GM13976 (cell line): ENCODE measurements at regions not wholly inside any gene's neighbourhood (a gene's known extent, or its start where the extent isn't known, plus 50 kb on each side); places are given as distances from the start of the nearest gene placed in this dataset.

Experiments used
- DNase-seq: peaks from one replicate; pipeline ENCODE4 v3.0.0; 2012; ENCODE audit warnings: low spot score
- in situ Hi-C: fragments of 300-500 bp; cut with MboI; formaldehyde crosslinking; loops from one replicate; pipeline ENCODE4 v1.12.0; 2022; ENCODE audit warnings: low sequenced_read_pairs, mixed read lengths, inconsistent platforms; ENCODE audit not compliant: unreplicated experiment
- TF ChIP-seq, protein P1 (sequence below): IDR thresholded peaks from 2 replicates; pipeline ENCODE4 v1.5.1; 2012; ENCODE audit warnings: borderline replicate concordance, mild to moderate bottlenecking; ENCODE audit not compliant: insufficient read depth; ENCODE audit errors: extremely low read depth, missing control alignments, control extremely low read depth

DNA sequence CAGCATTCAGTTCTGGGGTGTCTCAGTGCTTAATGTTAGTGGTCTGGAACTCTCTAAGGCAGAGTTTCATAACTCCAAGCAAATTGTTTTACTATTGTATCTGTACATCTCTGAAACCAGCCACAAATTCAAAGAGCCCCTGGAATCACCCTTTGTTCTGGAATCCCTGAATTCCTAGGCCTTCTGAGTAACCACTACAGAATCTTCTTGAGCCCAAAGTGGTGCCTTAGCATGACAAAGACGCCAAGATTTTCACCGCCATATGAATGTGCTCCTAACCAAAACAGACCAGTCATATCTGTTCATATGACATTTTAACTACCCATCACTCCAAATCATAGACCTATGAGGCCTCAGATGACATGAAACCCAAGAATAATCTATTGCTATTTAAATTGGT lies 668.1 kb downstream of the EPHA4 start:
- no peak for DNase-seq
- TF ChIP-seq, protein P1, sequence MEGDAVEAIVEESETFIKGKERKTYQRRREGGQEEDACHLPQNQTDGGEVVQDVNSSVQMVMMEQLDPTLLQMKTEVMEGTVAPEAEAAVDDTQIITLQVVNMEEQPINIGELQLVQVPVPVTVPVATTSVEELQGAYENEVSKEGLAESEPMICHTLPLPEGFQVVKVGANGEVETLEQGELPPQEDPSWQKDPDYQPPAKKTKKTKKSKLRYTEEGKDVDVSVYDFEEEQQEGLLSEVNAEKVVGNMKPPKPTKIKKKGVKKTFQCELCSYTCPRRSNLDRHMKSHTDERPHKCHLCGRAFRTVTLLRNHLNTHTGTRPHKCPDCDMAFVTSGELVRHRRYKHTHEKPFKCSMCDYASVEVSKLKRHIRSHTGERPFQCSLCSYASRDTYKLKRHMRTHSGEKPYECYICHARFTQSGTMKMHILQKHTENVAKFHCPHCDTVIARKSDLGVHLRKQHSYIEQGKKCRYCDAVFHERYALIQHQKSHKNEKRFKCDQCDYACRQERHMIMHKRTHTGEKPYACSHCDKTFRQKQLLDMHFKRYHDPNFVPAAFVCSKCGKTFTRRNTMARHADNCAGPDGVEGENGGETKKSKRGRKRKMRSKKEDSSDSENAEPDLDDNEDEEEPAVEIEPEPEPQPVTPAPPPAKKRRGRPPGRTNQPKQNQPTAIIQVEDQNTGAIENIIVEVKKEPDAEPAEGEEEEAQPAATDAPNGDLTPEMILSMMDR = no peak
- in situ Hi-C loops = no loop called here

DNA sequence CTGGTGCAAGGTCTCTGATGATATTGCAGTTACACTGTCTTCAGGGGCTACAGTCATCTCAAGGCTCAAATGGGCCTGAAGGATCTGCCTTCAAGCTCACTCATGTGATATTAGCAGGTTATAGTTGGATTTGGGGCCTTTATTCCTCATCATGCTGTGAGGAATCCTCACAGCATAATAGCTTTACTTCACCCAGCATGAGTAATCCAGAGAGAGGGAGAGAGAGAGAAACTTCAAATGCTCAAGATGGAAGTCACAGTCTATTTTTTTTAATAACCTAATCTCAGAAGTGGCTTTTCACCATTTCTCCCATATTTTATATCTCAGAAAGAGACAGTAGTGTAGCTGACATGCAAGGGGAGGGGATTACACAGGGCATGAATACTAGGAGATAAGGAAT lies 658.7 kb downstream of the EPHA4 start:
- DNase-seq = no peak
- in situ Hi-C loops = no loop called here
- TF ChIP-seq, protein P1 = no peak

DNA sequence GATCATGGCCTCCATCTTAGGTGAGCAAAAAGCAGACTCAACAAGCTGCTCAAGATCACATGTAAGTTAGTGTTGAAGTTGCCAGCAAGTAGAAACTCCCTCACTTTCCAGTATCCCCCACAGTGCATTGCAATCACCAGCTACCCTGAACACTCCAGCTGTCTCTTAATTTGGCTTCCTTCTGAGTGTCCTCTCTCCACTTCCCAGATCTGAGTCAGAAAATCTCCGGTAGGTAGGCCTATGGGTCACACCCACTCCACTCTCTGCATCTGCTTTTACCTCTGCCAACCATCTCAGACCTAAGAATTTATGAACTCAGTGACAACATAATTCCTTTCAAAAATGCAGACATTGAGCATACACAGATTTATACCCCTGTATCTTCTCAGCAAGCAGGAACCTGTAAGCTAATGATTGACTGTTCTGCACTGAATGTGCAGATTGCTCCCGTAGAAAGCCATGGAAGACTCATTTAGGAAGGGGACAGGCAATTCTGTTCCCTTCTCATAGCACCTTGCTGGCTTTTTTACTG lies 656.9 kb downstream of the EPHA4 start:
- DNase-seq = no peak
- TF ChIP-seq, protein P1 = no peak
- in situ Hi-C loops = no loop called here

DNA sequence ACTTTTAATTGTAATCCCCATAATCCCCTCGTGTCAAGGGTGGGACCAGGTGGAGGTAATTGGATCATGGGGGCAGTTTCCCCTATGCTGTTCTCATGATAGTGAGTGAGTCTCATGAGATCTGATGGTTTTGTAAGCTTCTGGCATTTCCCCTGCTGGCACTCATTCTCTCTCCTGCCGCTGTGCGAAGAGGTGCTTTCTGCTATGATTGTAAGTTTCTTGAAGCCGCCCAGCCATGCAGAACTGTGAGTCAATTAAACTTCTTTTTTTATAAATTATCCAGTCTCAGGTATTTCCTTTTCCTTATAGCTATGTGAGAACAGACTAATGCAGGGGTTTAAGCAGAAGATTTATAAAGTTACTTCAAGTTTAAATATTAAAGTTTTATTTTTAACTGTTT lies 655.2 kb downstream of the EPHA4 start:
- DNase-seq = no peak
- TF ChIP-seq, protein P1 = no peak
- in situ Hi-C loops = no loop called here

DNA sequence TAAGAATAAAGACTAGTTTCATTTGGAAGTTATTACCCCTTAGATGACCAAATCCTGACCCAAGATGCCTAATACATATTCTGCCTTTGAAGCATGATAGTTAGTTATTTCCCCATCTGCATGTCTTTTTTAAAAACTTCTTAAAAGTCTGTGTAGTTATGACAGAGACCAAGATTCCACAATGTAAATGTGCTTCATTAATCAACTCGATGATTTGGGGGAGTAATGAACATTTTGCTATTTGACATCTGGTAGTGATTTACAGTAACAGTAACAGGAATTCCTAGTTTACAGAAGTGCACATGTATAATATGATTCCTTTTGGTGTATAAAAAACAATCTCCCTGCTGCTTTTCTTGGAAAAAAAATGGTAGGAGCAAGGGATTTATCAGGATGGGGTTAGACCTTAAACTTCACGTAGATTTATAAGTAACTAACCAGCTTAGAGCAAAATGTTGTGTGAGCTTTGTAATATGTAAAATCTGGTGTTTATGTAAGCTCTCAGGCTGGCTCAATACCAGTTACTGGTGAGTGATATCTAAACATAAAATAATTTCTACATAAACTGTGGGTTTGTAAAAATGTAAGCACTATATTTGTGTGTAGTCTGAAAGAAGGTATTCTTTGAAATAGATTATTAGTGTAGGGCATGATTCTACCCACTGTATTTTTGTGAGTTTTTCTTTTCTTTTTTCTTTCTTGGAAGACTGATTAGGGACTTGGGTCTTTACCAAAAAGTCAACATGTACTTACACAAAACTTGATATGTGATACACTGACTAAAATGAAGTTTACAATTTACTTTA lies 641.6 kb downstream of the EPHA4 start:
- TF ChIP-seq, protein P1 = no peak
- in situ Hi-C loops = no loop called here
- DNase-seq = no peak

DNA sequence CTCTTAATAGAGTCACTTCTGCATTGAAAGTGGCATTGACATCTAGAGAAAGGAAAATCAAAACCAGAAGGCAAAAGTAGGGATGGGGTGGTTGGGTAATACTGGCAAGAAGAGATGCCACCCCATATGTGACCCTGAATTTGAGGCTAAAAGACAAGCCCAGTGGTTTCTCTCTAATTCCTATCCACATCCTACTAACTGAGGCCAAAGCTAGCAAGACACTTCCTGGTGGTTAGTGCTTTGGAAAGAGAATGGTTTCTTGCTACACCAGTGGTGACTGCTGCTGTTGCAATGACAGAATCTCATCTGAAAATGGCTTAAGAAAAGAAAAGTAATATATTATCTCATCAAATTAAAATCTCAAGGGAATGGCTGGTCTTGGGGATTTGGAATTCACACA lies 640.6 kb downstream of the EPHA4 start:
- no peak for DNase-seq
- in situ Hi-C loops = no loop called here
- TF ChIP-seq, protein P1 = no peak
